Activated CD4-positive, alpha-beta memory T cell treated with anti-CD3 and anti-CD28 coated beads for 36 hours (primary cell): ENCODE measurements at regions not wholly inside any gene's neighbourhood (a gene's known extent, or its start where the extent isn't known, plus 50 kb on each side); places are given as distances from the start of the nearest gene placed in this dataset.
A peak's percentile ranks its signal among the peaks of the same experiment; 100 is the strongest.
"Not testable (repeated sequence)": the region's sequence is repeated elsewhere in the genome, so short reads cannot be mapped to it uniquely, and the experiment has no call there.

Experiments
- CTCF ChIA-PET: fragments of 350-600 bp; sonication (Branson Sonifier 250); formaldehyde crosslinking; loops from one replicate; lab custom pipeline; 2021; ENCODE audit warnings: antibody characterized with exemption, inconsistent platforms; lab: Charles Lee
- POLR2A ChIA-PET: fragments of 350-600 bp; sonication (Branson Sonifier 250); formaldehyde crosslinking; loops from one replicate; lab custom pipeline; 2021; ENCODE audit warnings: antibody characterized with exemption; lab: Charles Lee
- DNase-seq: peaks from one replicate; pipeline ENCODE4 v3.0.0-alpha.2; 2020
- H3K27ac Mint-ChIP-seq: one replicate; pipeline ENCODE4 v1.8.0; 2021; ENCODE audit warnings: mixed read lengths
- H3K27me3 Mint-ChIP-seq: one replicate; pipeline ENCODE4 v1.8.0; 2021; ENCODE audit warnings: mixed read lengths
- H3K36me3 Mint-ChIP-seq: one replicate; pipeline ENCODE4 v1.8.0; 2021; ENCODE audit warnings: mixed read lengths
- H3K4me1 Mint-ChIP-seq: one replicate; pipeline ENCODE4 v1.8.0; 2021; ENCODE audit warnings: low read depth, mixed read lengths
- H3K4me3 Mint-ChIP-seq: one replicate; pipeline ENCODE4 v1.8.0; 2021; ENCODE audit warnings: mild to moderate bottlenecking, mixed read lengths
- H3K9me3 Mint-ChIP-seq: one replicate; pipeline ENCODE4 v1.8.0; 2021; ENCODE audit warnings: mixed read lengths
- intact Hi-C: fragments of 100-400 bp; cut with micrococcal nuclease; formaldehyde crosslinking; loops from one replicate; pipeline ENCODE4 v1.15.1; 2023

DNA sequence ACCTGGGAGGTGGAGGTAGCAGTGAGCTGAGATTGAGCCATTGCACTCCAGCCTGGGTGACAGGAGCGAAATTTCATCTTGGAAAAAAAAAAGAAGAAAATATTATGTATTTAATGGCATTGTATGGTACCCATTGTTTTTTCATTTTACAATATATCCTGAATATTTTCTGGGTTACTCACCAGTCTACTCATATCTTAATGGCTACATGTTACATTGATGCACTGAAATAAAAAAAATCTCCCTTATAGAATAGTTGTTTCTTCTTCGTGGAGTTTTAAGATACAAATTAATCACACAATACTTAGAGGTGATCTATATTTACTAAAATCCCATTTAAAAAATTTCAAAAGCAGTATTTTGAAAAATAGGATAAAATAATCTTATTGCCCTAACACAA, 66.3 kb upstream of the XPO1 start:
- Mint-ChIP-seq H3K4me3 (no peak overlapping the region), H3K9me3 (no peaks in the 10 kb centered on the region), H3K36me3 (no peaks in the 10 kb centered on the region), H3K27me3 (no peaks in the 10 kb centered on the region), H3K27ac (no peak overlapping the region), H3K4me1 (no peaks in the 10 kb centered on the region)
- POLR2A ChIA-PET = no interaction called here
- intact Hi-C loops = no loop called here
- CTCF ChIA-PET = no interaction called here
- DNase-seq = no peak

DNA sequence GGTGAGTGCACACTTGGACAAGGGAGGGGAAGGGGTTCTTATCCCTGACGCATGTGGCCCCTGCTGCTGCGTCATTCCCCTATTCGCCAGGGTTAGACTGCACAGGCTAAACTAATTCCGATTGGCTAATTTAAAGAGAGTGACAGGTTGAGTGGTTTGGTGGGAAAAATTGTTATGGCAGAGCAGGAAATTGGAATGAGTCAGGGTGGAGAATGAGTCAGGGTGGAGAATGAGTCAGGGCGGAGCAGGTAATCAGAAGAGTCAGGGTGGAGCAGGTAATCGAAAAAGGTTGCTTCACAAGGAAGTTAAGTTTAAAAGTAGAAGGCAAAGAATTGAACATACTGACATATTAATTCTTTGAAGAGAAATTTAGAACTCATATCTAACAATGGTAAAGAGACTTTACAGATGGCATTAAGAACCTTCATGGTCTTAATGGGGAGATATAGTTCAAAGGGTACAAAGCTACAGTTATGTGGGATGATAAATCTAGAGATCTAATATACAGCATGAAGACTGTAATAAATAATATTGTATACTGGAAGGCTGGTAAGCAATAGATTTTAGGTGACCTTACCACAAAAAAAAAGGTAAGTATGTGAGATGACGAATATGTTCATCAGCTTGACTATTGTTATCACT, 60.5 kb upstream of the XPO1 start:
- H3K27ac Mint-ChIP-seq, H3K36me3 Mint-ChIP-seq, H3K4me1 Mint-ChIP-seq, H3K27me3 Mint-ChIP-seq, H3K9me3 Mint-ChIP-seq, intact Hi-C loops, CTCF ChIA-PET, H3K4me3 Mint-ChIP-seq: not testable (repeated sequence)
- POLR2A ChIA-PET = interaction anchor here (0.5 to 0.7 kb wide), 2 partner anchors 83 to 105 kb away, joined by 4 to 5 read pairs; no protein-coding TSS in a partner anchor
- DNase-seq = peak; percentile 38

DNA sequence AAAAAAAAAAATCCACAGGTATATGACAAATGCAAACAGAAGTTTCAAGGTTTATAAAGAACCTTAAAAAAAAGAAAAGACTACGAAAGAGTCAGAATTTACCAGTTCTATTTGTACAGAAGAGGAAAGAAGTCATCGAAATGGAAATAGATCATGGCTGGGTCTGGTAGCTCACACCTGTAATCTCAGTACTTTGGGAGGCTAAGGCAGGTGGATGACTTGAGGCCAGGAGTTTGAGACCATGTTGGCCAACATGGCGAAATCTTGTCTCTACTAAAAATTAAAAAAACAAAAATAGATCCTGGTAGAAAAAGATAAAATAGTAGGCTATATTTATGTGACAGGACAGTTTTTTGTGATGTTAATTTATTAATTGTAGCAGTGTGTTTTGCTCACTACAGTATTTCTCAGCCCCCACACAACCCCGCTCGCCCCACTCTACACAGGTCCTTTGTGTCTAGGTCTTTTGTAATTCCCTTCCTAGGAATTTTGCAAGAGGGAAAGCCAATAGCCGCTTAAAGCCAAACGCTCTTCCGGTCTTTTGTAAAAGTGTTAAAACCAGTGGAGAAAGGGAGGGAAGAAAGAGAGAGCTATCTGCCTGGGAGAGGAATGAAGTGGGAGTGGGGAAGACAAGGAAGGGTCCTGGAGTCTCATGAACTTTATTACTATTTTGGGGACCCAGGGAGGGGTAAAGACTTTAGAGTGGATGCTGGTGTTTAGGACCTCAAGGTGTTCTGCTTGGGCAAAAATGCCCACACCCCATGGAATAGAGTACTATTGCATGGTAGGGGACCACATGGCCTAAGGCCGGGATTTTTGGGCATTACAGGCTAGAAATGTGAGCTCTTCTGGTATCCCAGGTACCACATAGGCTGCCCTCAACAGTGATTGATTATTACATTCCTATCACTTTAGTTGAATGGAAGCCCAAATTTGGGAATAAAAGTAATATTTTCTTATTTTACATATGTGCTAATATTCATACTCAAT, 59.4 kb upstream of the XPO1 start:
- no peaks in the 10 kb centered on the region for H3K36me3 Mint-ChIP-seq
- CTCF ChIA-PET = no interaction called here
- H3K4me3 Mint-ChIP-seq = no peak overlapping the region
- H3K4me1 Mint-ChIP-seq = peaks cover 3% of the 10 kb centered on the region
- H3K27me3 Mint-ChIP-seq = no peaks in the 10 kb centered on the region
- no peaks in the 10 kb centered on the region for H3K9me3 Mint-ChIP-seq
- POLR2A ChIA-PET = no interaction called here
- no peak for DNase-seq
- H3K27ac Mint-ChIP-seq = no peak overlapping the region
- intact Hi-C loops = no loop called here

DNA sequence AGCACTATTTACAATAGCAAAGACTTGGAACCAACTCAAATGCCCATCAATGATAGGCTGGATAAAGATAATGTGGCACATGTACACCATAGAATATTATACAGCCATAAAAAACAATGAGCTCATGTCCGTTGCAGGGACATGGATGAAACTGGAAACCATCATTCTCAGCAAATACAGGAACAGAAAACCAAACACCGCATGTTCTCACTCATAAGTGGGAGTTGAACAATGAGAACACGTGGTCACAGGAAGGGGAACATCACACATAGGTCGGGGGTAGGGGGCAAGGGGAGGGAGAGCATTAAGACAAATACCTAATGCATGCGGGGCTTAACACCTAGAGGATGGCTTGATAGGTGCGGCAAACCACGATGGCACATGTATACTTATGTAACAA, 56.0 kb upstream of the XPO1 start:
- DNase-seq, H3K4me1 Mint-ChIP-seq, POLR2A ChIA-PET, intact Hi-C loops, CTCF ChIA-PET, H3K27ac Mint-ChIP-seq, H3K4me3 Mint-ChIP-seq, H3K27me3 Mint-ChIP-seq, H3K36me3 Mint-ChIP-seq, H3K9me3 Mint-ChIP-seq: not testable (repeated sequence)

DNA sequence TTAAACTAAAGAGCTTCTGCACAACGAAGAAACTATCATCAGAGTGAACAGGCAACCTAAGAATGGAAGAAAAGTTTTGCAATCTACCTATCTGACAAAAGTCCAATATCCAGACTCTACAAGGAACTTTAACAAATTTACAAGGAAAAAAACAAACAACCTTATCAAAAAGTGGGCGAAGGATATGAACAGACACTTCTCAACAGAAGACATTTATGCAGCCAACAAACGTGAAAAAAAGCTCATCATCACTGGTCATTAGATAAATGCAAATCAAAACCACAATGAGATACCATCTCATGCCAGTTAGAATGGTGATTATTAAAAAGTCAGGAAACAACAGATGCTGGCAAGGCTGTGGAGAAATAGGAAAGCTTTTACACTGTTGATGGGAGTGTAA, 55.5 kb upstream of the XPO1 start:
- CTCF ChIA-PET, intact Hi-C loops, DNase-seq, H3K4me1 Mint-ChIP-seq, H3K36me3 Mint-ChIP-seq, H3K27me3 Mint-ChIP-seq, H3K4me3 Mint-ChIP-seq, H3K27ac Mint-ChIP-seq, H3K9me3 Mint-ChIP-seq: not testable (repeated sequence)
- POLR2A ChIA-PET = interaction anchor here (1.0 kb wide), 1 partner anchor 22 kb away, joined by 3 read pairs; no protein-coding TSS in a partner anchor

DNA sequence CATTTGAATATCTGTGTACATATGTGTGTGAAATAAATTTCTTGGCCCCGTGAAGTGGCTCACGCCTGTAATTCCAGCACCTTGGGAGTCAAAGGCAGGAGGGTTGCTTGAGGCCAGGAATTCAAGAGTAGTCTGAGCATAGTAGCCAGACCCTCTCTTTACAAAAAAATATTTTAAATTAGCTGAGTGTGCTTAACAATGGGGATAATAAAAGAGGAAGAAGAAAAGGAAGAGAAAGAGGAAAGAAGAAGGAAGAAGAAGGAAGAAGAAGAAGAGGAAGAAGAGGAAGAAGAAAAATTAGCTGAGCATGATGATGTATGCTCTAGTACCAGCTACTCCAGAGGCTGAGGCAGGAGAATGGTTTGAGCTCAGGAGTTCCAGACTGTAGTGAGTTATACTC, 52.1 kb upstream of the XPO1 start:
- no peak for DNase-seq
- no peaks in the 10 kb centered on the region for H3K27me3 Mint-ChIP-seq
- no peak overlapping the region for H3K4me3 Mint-ChIP-seq
- H3K27ac Mint-ChIP-seq = no peak overlapping the region
- intact Hi-C loops = no loop called here
- CTCF ChIA-PET = no interaction called here
- POLR2A ChIA-PET = no interaction called here
- H3K36me3 Mint-ChIP-seq = no peaks in the 10 kb centered on the region
- H3K4me1 Mint-ChIP-seq = no peaks in the 10 kb centered on the region
- H3K9me3 Mint-ChIP-seq = no peaks in the 10 kb centered on the region

DNA sequence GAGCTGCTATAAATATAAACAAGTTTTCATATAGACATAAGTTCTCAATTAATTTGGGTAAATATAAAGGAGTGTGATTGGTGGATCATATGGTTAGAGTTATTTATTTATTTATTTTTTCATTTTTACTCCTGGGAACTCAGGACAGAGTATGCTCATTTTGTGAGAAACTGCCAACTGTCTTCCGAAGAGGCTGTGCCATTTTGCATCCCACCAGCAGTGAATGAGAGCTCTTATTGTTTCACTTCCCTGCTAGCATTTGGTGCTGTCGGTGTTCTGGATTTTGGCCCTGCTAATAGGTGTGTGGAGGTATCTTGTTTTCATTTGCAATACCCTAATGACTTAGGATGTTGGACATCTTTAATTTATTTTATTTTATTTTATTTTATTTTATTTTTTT, 50.4 kb upstream of the XPO1 start:
- no peak overlapping the region for H3K4me3 Mint-ChIP-seq
- H3K36me3 Mint-ChIP-seq = no peaks in the 10 kb centered on the region
- ChIA-PET CTCF (no interaction called here), POLR2A (no interaction called here)
- intact Hi-C loops = no loop called here
- no peaks in the 10 kb centered on the region for H3K4me1 Mint-ChIP-seq
- no peaks in the 10 kb centered on the region for H3K9me3 Mint-ChIP-seq
- H3K27ac Mint-ChIP-seq = no peak overlapping the region
- no peak for DNase-seq
- no peaks in the 10 kb centered on the region for H3K27me3 Mint-ChIP-seq
